Esophagus (tissue), 2 donors: ENCODE measurements at regions not wholly inside any gene's neighbourhood (a gene's known extent, or its start where the extent isn't known, plus 50 kb on each side); places are given as distances from the start of the nearest gene placed in this dataset.

Source experiments
- H3K27ac ChIP-seq, 2 donors: one replicate each; pipeline ENCODE4 v1.5.1; 2013; ENCODE audit warnings: low read depth in 2 of 2, mild to moderate bottlenecking in 2 of 2, inconsistent platforms in 1 of 2, low read length in 1 of 2, moderate library complexity in 1 of 2
- H3K27me3 ChIP-seq, 2 donors: one replicate each; pipeline ENCODE4 v1.6.1; 2013; ENCODE audit warnings: low read length in 2 of 2, control low read depth in 1 of 2, mild to moderate bottlenecking in 1 of 2; ENCODE audit not compliant: insufficient read depth in 2 of 2, control insufficient read depth in 1 of 2
- H3K36me3 ChIP-seq, 2 donors: one replicate each; pipeline ENCODE4 v1.6.1; 2013; ENCODE audit warnings: low read length in 1 of 2; ENCODE audit not compliant: control insufficient read depth in 2 of 2, insufficient read depth in 2 of 2
- H3K4me1 ChIP-seq, 2 donors: one replicate each; pipeline ENCODE4 v1.6.1; 2013; ENCODE audit warnings: low read length in 1 of 2; ENCODE audit not compliant: control insufficient read depth in 2 of 2, insufficient read depth in 2 of 2
- H3K4me3 ChIP-seq, 2 donors: one replicate each; pipeline ENCODE4 v1.5.1; 2013; ENCODE audit warnings: low read length in 2 of 2, mild to moderate bottlenecking in 2 of 2, low read depth in 1 of 2, moderate library complexity in 1 of 2
- H3K9me3 ChIP-seq, 2 donors: one replicate each; pipeline ENCODE4 v1.6.1; 2013; ENCODE audit warnings: mild to moderate bottlenecking in 2 of 2, low read depth in 1 of 2, low read length in 1 of 2, moderate library complexity in 1 of 2; ENCODE audit not compliant: control insufficient read depth in 2 of 2, insufficient read depth in 1 of 2
- WGBS, 2 donors: extraction: QIAGEN DNeasy Blood & Tissue Kit; methylation state at CpG; one replicate each; pipeline ENCODE4 v1.1.7; 2013; 5-methylcytosine and 5-hydroxymethylcytosine counted together
- donor health status: healthy with polysubstance abuse.
- donor health status: Bipolar disorder and iron deficiency.

DNA sequence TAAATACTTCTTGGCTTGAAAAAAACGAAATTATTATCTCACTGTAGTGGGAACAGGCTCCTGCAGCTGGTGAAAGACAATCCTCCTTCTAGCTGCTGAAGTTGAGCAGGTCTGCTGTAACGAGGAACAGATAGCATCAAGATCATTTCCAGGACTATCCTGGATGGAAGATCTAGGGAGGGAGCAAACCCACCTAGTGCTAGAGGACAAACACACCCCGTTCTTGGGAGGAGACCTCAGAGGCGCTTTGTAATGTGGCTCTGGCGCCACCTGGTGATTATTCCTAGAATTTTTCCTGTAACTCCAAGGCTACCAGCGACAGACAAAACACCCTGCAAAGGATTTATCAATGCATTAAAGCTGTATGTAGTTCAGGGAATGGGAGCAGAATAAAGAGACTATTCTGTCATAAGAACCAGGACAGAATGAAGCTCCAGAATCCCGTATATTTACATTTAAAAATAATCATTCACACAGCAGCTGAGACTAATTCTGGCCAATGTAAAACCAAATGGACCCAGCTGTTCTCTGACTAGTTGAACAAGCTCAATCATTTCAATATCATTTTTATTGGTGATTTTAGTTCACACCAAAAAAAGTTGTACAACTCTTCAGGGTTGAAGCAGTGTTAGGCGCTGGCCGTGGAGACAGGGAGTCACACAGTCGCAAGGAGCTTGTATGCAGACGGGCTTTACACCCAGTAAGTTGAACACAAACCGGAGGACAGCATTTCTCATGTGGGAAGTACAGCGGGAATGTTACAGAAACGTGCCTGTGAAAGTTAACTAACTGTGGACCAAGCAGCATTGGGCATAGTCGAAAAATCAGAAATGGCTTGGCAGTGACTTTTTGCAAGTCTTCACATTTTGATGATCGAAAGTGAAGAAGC, 290.3 kb downstream of the TRIB2 start:
- H3K4me1 ChIP-seq: no peaks in the 10 kb centered on the region
- no peaks in the 10 kb centered on the region for H3K36me3 ChIP-seq
- no peak overlapping the region for H3K27ac ChIP-seq
- no peaks in the 10 kb centered on the region for H3K27me3 ChIP-seq
- H3K4me3 ChIP-seq: no peak overlapping the region
- no peaks in the 10 kb centered on the region for H3K9me3 ChIP-seq
- 31 to 36% methylated on average over 16 of the region's 16 CpGs for WGBS, 2 donors

DNA sequence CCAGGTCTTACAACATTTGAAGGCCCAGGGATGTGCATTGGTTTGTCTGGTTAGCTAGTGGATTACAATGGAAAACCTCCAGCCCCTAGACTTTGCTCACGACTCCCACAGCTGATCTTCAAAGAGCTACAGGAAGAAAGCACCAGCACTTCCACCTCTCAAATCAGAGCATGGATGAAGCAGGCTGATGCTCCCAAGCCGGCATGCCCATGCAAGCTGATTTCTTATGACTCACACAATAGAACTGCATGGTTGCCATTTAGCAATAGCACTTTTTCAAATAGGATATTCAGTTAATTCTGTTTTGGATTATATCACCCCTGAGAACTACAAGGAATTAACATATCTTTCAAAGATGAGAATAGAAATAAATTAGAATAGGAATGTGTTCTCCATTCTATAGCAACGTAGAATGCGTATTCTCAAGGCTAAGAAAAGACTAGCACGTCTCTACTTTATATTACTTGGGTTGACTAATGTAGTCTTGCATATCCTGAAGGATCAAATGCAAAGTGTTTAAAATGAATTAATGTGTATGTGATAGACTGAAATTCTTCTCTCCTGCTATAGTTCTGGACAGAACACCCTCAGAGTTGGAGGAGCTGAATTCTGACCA, 292.4 kb downstream of the TRIB2 start:
- Histone ChIP-seq H3K27me3 (no peaks in the 10 kb centered on the region), H3K4me1 (no peaks in the 10 kb centered on the region), H3K27ac (no peak overlapping the region), H3K36me3 (no peaks in the 10 kb centered on the region), H3K9me3 (no peaks in the 10 kb centered on the region), H3K4me3 (no peak overlapping the region)
- 55 to 63% methylated on average over 5 of the region's 5 CpGs for WGBS, 2 donors

DNA sequence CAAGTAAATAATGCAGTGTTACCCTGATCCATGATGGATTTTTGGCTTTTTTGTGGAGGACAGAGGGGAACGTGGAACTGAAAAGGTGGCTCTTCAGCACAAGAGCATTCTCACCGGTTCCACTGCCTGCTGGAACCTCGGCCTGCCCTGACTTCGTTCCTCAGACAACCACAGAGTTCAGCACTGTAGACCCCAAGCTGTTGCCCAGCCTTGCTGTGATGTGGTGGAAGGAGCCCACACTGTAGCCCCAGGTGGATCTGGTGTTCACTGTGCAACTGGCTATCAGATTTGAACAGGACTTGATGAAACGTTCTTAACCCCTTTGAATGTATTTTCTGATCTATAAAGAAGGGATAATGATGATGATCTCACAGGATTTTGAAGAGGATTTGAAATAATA, 293.5 kb downstream of the TRIB2 start:
- no peak overlapping the region for H3K4me3 ChIP-seq
- WGBS, 2 donors: 82 to 83% methylated on average over 5 of the region's 5 CpGs
- H3K36me3 ChIP-seq: no peaks in the 10 kb centered on the region
- no peaks in the 10 kb centered on the region for H3K4me1 ChIP-seq
- H3K27ac ChIP-seq: no peak overlapping the region
- H3K9me3 ChIP-seq: no peaks in the 10 kb centered on the region
- H3K27me3 ChIP-seq: no peaks in the 10 kb centered on the region

DNA sequence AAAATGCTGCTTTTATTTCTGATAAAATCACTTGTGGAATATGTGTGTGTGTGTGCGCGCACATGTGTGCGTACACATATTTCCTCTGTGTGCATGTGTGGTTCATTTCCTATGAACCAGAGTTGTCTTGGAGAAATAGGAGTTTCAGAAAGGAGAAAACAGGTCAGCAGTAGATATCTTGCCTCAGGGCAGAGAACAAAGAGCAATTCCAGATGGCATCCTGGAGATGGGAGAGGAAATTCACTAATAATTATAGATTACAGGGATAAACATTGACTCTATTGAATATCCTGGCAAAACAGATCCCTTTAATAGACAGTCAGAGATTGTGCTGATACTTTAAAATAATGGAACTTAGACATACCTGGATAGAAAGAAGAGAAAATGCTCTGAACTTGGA, 298.0 kb downstream of the TRIB2 start:
- 96% methylated on average over 3 of the region's 3 CpGs for WGBS, 2 donors
- no peaks in the 10 kb centered on the region for H3K36me3 ChIP-seq
- no peaks in the 10 kb centered on the region for H3K9me3 ChIP-seq
- no peak overlapping the region for H3K4me3 ChIP-seq
- no peaks in the 10 kb centered on the region for H3K27me3 ChIP-seq
- H3K4me1 ChIP-seq: no peaks in the 10 kb centered on the region
- H3K27ac ChIP-seq: no peak overlapping the region

DNA sequence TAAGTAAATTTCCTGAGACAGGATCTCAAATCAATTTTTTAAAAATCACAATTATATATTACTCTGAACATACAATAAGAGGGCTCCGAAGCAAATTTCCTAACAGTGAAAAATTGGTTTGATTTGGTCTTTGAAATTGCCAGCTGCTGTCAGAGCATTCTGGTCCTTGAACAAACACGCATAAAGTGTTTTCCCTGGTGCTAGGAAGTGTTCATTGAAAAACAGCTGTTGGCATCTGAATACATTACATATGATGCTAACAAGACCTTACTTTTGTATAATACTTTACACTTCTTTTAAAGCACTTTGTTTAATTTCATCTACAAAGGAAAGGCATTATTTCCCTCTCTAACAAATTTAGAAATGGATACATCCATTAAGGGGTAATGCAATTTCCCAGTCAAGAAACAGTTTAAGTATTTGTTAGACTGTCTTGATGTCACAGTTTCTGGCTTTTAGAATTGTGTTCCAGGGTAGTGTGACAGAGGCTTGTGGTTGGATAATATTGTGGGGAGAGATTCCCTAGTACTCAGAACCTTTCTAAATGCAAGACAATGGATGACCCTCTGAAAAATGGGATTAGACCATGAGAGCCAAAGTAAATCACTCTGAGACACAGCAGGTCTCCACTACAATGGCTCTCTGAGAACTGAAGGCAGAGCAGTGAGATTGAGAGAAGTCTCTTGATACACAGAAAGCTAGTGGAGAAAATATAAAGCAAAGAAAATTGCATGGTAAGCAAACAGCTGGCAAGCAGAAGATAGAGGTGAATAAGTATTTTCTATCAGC, 299.0 kb downstream of the TRIB2 start:
- Histone ChIP-seq H3K4me1 (no peaks in the 10 kb centered on the region), H3K27me3 (no peaks in the 10 kb centered on the region), H3K36me3 (no peaks in the 10 kb centered on the region), H3K9me3 (no peaks in the 10 kb centered on the region), H3K4me3 (no peak overlapping the region), H3K27ac (no peak overlapping the region)
- WGBS, 2 donors: 88 to 91% methylated on average over 2 of the region's 2 CpGs

DNA sequence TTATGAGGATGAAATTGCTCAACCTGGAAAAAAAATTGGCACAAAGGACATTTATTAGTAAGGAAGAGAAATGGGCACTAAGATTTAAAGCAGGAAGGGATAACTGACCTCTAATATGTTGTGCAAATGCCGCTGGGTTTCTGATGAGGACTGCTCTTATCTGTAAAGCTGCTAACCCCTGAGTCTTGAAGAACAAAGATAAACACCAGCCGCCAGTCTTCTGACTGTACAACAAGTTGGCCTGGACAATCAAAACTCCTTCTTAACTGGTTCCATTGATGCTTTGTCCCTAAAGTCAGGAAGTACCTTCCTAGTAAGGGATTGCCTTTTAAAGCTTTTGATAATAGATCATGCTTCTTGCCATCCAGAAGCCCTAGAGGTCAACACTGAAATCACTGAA, 301.8 kb downstream of the TRIB2 start:
- Histone ChIP-seq H3K36me3 (no peaks in the 10 kb centered on the region), H3K27ac (no peak overlapping the region), H3K9me3 (no peaks in the 10 kb centered on the region), H3K27me3 (no peaks in the 10 kb centered on the region), H3K4me1 (no peaks in the 10 kb centered on the region), H3K4me3 (no peak overlapping the region)
- 79 to 91% methylated on average over 2 of the region's 2 CpGs for WGBS, 2 donors

DNA sequence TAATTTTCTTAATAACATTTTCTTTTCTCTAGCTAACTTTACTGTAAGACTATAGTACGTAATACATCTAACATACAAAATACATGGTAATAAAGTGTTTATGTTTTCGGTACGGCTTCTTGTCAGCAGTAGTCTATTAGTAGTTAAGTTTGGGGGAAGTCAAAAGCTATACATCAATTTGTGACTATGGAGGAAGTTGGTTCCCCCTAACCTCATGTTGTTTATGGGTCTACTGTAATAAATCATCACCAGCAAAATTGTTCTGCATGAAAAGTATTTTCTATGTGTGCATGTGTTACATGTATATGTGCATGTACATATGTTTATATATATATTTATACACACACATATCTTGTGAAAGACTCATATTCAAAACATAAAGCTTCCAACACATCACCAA, 303.0 kb downstream of the TRIB2 start:
- H3K27me3 ChIP-seq: no peaks in the 10 kb centered on the region
- no peaks in the 10 kb centered on the region for H3K4me1 ChIP-seq
- H3K9me3 ChIP-seq: no peaks in the 10 kb centered on the region
- H3K36me3 ChIP-seq: no peaks in the 10 kb centered on the region
- 75 to 78% methylated on average over 3 of the region's 3 CpGs for WGBS, 2 donors
- no peak overlapping the region for H3K27ac ChIP-seq
- H3K4me3 ChIP-seq: no peak overlapping the region

DNA sequence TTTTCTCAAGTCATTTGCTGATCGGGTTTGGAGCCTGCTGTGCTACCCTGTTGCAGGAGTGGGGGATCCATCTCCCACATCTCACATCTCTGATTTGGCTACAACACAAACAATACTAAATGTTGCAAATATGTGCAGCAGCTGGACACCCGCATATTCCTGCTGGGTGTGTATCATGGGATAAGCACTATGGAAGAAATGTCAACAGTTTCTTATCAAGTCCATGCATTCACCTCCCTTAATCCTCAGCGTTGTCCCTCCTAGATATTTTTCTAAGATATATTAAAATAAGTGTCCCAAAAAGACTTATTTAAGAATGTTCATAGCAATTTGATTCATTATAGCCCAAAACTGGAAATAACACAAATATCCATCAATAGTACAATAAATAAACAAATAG, 303.7 kb downstream of the TRIB2 start:
- no peak overlapping the region for H3K4me3 ChIP-seq
- 58 to 70% methylated on average over 3 of the region's 3 CpGs for WGBS, 2 donors
- H3K36me3 ChIP-seq: no peaks in the 10 kb centered on the region
- H3K9me3 ChIP-seq: no peaks in the 10 kb centered on the region
- no peak overlapping the region for H3K27ac ChIP-seq
- no peaks in the 10 kb centered on the region for H3K4me1 ChIP-seq
- H3K27me3 ChIP-seq: no peaks in the 10 kb centered on the region

DNA sequence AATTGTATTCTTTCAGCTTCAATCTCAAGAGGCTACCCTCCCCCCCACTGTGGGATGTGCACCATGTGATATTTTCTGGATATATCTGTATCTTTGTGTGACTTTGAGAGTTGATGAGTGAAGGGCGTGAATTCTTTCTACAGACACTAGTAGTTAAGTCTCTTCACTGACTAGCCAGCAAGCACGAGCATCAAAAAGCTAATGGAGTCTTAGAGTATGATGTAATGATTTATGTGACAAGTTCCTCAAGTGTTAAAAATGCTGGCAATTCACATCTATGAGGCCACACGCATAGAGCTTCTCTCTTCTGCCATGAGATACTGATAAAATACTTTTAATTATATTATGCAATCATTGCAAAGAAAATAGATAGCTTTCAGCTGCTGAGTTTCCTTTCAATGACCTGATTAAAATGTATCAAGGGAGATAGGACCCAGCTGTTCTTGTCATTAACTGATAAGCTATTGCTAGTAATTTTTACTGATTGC, 304.8 kb downstream of the TRIB2 start:
- H3K36me3 ChIP-seq: no peaks in the 10 kb centered on the region
- H3K4me1 ChIP-seq: no peaks in the 10 kb centered on the region
- H3K27ac ChIP-seq: no peak overlapping the region
- H3K27me3 ChIP-seq: no peaks in the 10 kb centered on the region
- H3K4me3 ChIP-seq: no peak overlapping the region
- H3K9me3 ChIP-seq: no peaks in the 10 kb centered on the region
- WGBS, 2 donors: 36 to 51% methylated on average over 3 of the region's 3 CpGs
